GOT3 (cell line): ENCODE measurements at regions not wholly inside any gene's neighbourhood (a gene's known extent, or its start where the extent isn't known, plus 50 kb on each side); places are given as distances from the start of the nearest gene placed in this dataset.
"Not testable (repeated sequence)": the region's sequence is repeated elsewhere in the genome, so short reads cannot be mapped to it uniquely, and the experiment has no call there.

Experiments
- DNase-seq: peaks from one replicate; lab custom pipeline; 2025; ENCODE audit warnings: mixed read lengths; lab: John Stamatoyannopoulos, UW

- DNase-seq: no peak
Measured at GRCh38 chr4:128566693-128567092, 242.8 kb upstream of the JADE1 start.

- no peak for DNase-seq
Measured at GRCh38 chr4:128565565-128566186, 243.8 kb upstream of the JADE1 start.

- no peak for DNase-seq
Measured at GRCh38 chr4:128565054-128565453, 244.4 kb upstream of the JADE1 start.

- DNase-seq: no peak
Measured at GRCh38 chr4:128564081-128564630, 245.3 kb upstream of the JADE1 start.

GRCh38 chr4:128560754-128561495, 248.6 kb upstream of the JADE1 start:
- no peak for DNase-seq

GRCh38 chr4:128558896-128559679, 250.4 kb upstream of the JADE1 start:
- DNase-seq: no peak

- no peak for DNase-seq
Measured at GRCh38 chr4:128556756-128557155, 252.7 kb upstream of the JADE1 start.

GRCh38 chr4:128553686-128554515, 255.6 kb upstream of the JADE1 start:
- no peak for DNase-seq

GRCh38 chr4:128552586-128552907, 257.0 kb upstream of the JADE1 start:
- DNase-seq: no peak

- DNase-seq: no peak
Measured at GRCh38 chr4:128551280-128551679, 258.2 kb upstream of the JADE1 start.

- DNase-seq: no peak
Measured at GRCh38 chr4:128550060-128550459, 259.4 kb upstream of the JADE1 start.

GRCh38 chr4:128549636-128550035, 259.9 kb upstream of the JADE1 start:
- DNase-seq: no peak

GRCh38 chr4:128548381-128548780, 260.8 kb upstream of the PGRMC2 start:
- DNase-seq: no peak

- no peak for DNase-seq
Measured at GRCh38 chr4:128544272-128544671, 256.7 kb upstream of the PGRMC2 start.

GRCh38 chr4:128543696-128544095, 256.1 kb upstream of the PGRMC2 start:
- DNase-seq: no peak

- no peak for DNase-seq
Measured at GRCh38 chr4:128542047-128542446, 254.4 kb upstream of the PGRMC2 start.

GRCh38 chr4:128540122-128540521, 252.5 kb upstream of the PGRMC2 start:
- no peak for DNase-seq

GRCh38 chr4:128538111-128538882, 250.7 kb upstream of the PGRMC2 start:
- DNase-seq: no peak

- no peak for DNase-seq
Measured at GRCh38 chr4:128536746-128537145, 249.1 kb upstream of the PGRMC2 start.

- DNase-seq: not testable (repeated sequence)
Measured at GRCh38 chr4:128535510-128535909, 247.9 kb upstream of the PGRMC2 start.
